Astrocyte of the cerebellum (primary cell): ENCODE measurements at regions not wholly inside any gene's neighbourhood (a gene's known extent, or its start where the extent isn't known, plus 50 kb on each side); places are given as distances from the start of the nearest gene placed in this dataset.

ENCODE experiments used
- DNase-seq: peaks from one replicate; pipeline ENCODE4 v3.0.0-alpha.2; 2011; ENCODE audit warnings: low read depth
- H3K4me3 ChIP-seq: 2 replicates; pipeline ENCODE4 v1.5.1; 2011; ENCODE audit warnings: mild to moderate bottlenecking, low read depth, low read length, moderate library complexity
- in situ Hi-C: cut with HindIII; loops from 2 replicates; pipeline ENCODE4 v1.10.0; 2017; ENCODE audit warnings: low sequenced_read_pairs
- TF ChIP-seq, protein P1 (sequence below): IDR thresholded peaks from 2 replicates; pipeline ENCODE4 v1.5.1; 2012; ENCODE audit warnings: low read length, low read depth, moderate library complexity, mild to moderate bottlenecking; ENCODE audit errors: missing control alignments

DNA sequence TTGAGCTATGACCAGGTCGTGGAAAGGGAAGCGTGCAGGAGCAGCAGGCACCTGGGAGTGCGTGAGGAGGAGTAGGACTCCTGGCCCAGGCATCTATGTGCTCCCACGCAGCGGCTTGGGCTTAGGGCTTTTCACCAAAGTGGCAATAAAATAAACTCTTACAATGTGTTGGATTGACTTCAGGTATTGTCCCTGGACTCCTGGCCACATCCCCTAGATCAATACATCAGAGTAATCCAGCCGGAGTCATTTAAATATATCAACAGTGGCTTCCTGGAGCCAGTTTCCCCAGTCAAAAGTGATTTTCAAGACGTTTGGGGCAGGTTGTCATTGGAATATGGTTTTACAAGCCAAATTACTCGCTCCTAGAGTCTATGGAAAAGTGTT lies 344.4 kb downstream of the WDR11 start:
- DNase-seq = no peak
- TF ChIP-seq, protein P1, sequence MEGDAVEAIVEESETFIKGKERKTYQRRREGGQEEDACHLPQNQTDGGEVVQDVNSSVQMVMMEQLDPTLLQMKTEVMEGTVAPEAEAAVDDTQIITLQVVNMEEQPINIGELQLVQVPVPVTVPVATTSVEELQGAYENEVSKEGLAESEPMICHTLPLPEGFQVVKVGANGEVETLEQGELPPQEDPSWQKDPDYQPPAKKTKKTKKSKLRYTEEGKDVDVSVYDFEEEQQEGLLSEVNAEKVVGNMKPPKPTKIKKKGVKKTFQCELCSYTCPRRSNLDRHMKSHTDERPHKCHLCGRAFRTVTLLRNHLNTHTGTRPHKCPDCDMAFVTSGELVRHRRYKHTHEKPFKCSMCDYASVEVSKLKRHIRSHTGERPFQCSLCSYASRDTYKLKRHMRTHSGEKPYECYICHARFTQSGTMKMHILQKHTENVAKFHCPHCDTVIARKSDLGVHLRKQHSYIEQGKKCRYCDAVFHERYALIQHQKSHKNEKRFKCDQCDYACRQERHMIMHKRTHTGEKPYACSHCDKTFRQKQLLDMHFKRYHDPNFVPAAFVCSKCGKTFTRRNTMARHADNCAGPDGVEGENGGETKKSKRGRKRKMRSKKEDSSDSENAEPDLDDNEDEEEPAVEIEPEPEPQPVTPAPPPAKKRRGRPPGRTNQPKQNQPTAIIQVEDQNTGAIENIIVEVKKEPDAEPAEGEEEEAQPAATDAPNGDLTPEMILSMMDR = no peak
- in situ Hi-C loops = no loop called here
- no peak overlapping the region for H3K4me3 ChIP-seq

DNA sequence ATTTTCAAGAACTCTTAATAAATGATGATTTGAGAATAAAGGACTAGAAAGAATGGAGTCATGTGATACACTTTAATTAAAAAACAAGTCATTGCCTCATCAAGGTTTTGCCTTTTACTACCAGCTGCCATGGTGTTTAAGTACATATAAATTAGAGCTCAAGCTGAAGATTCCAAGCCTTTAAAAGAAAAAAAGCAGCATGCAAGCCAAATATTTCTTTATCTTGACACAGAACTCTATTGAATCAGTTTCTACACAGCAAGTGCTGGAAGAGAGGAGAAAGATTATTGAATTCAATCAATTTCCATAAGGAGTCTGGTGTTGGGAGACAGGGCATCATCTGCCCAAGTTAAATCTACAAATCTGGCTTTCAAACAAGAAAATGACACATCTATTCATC lies 347.9 kb downstream of the WDR11 start:
- TF ChIP-seq, protein P1 = no peak
- no peak overlapping the region for H3K4me3 ChIP-seq
- DNase-seq = no peak
- in situ Hi-C loops = no loop called here

DNA sequence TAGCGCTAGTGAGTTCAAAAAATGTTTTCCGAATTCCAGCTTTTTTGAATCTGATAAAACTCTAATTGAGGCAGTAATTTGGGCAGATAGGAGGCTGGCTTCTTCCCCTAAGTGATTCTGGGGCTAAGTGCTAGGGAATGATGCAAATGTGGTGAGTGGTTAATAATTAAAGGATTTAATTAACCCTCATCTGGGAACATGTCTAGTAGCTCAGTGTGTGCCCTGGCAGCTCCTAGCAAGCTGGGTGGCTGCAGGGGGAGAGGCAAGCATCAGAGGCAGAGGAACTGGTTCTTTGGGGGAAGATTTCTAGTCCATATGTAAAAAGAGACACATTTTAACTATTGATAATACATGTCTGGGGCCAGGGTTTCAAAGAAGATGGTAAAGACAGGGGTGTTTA lies 354.5 kb downstream of the WDR11 start:
- in situ Hi-C loops = no loop called here
- H3K4me3 ChIP-seq = no peak overlapping the region
- DNase-seq = no peak
- TF ChIP-seq, protein P1 = no peak

DNA sequence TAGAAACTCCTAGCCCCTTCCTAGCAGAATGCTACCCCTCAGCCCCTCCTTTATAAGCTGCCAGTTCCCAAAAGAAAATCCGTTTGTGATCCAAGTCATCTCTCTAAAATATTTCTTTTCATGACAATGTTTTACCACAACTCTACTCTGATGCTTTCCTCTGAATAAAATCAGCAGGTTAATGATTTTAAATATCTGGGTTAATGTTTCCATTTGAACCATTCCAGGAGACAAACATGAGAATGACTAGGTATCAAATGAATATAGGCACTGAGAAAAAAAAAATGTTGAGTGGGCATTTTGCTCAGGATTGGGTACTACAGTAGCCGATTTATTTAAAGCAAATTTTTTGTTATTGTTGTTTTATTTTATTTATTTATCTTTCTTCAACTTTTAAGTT lies 360.3 kb downstream of the WDR11 start:
- TF ChIP-seq, protein P1 = no peak
- in situ Hi-C loops = no loop called here
- H3K4me3 ChIP-seq = no peak overlapping the region
- no peak for DNase-seq

DNA sequence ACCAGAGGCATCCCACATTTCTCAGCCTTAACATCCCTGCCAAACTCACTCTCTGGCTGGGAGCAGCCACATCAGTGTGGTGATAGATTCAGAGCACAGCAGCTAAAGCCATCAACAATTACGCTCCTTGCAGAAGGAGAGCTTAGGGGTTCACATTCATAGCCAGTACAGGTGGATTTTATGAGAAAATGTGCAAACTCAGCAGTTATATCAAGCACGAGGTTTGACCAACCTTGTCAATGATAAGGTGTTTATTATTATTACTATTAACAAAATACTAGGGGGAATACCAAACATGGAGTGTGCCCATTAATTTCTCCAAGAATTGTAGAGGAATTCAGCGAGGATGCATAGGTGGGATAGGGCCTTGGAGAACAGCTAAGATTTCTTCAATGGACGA lies 362.3 kb downstream of the WDR11 start:
- no peak for DNase-seq
- H3K4me3 ChIP-seq = no peak overlapping the region
- in situ Hi-C loops = no loop called here
- TF ChIP-seq, protein P1 = no peak

DNA sequence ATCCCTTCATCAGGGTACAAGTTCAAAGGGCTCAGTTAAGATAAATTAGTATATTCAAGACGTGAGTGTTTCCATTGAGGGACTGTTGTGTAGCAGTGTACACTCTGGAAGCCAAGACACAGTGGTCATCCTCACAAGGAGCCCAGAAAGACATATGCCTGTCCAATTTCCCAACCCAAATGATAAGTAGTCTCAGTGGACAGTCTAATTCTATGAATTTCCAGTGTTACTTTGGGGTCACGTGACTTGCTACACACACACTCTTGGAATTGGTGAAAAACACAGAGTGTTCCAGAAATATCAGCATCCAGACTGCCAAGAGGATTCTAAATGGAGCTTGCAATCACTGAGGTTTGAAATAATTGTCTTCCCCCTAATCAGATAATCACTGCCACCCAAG lies 365.1 kb downstream of the WDR11 start:
- in situ Hi-C loops = no loop called here
- no peak for DNase-seq
- no peak overlapping the region for H3K4me3 ChIP-seq
- TF ChIP-seq, protein P1 = no peak

DNA sequence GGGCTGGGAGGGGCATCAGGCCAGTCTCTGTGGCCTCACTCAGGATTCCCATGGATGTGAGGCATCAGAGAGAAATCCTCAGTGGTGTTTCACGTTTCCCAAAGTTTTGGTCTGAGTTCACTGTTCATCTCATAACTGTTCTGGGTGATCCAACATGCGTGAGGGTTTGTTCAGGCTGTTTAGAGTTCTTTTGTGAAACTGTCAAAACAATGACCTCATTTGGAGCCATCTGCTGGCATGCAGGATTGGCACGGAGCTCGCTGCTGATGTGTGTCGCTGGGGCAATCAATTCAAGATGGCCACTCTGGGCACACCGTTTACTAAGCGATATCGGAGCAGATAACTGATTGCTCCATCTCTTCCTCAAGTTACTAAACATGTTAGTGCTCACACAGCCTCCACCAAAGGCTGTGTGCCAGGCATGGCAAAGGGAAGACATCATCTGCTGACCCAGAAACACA lies 365.6 kb downstream of the WDR11 start:
- no peak overlapping the region for H3K4me3 ChIP-seq
- no peak for DNase-seq
- TF ChIP-seq, protein P1 = no peak
- in situ Hi-C loops = no loop called here
